ENCODE measurements at regions not wholly inside any gene's neighbourhood (a gene's known extent, or its start where the extent isn't known, plus 50 kb on each side); places are given as distances from the start of the nearest gene placed in this dataset.

DNA sequence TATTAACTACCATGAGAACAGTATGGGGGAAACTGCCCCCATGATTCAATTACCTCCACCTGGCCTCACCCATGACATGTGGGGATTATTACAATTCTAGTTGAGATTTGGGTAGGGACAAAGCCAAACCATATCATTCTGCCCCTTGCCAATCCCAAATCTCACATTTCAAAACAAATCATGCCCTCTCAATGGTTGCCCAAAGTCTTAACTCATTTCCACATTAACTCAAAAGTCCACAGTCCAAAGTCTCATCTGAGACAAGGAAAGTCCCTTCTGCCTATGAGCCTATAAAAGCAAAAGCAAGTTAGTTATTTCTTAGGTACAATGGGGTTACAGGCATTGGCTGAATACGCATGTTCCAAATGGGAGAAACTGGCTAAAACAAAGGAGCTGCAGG lies 180.7 kb upstream of the CDH12 start:
- Histone ChIP-seq H3K4me3 (ENCODE audit: low read depth, low read length) (no peak overlapping the region), H3K9me3 (no peaks in the 10 kb centered on the region), H3K27me3 (replicated peaks; ENCODE audit: control insufficient read depth, insufficient read depth, low read length) (no peaks in the 10 kb centered on the region), H3K4me1 (no peaks in the 10 kb centered on the region), H3K36me3 (ENCODE audit: control insufficient read depth, insufficient read depth, low read length) (no peaks in the 10 kb centered on the region)
- Mint-ChIP-seq H3K27ac (ENCODE audit: unreplicated experiment) (no peak overlapping the region), H3K4me3 (ENCODE audit: unreplicated experiment) (no peak overlapping the region), H3K36me3 (ENCODE audit: insufficient read depth, unreplicated experiment) (no peaks in the 10 kb centered on the region), H3K4me1 (ENCODE audit: low read depth, unreplicated experiment) (no peaks in the 10 kb centered on the region), H3K27me3 (ENCODE audit: insufficient read depth, unreplicated experiment) (no peaks in the 10 kb centered on the region), H3K9me3 (ENCODE audit: unreplicated experiment) (peaks cover 9% of the 10 kb centered on the region)
- CTCF ChIA-PET = no interaction called here
- no peak for TF ChIP-seq CTCF (IDR thresholded peaks at IDR 0.05; ENCODE audit: insufficient read depth in 1 of 2, low read depth in 1 of 2, low read length in 1 of 2, severe bottlenecking in 1 of 2, unreplicated experiment in 1 of 2)
- POLR2A ChIA-PET = no interaction called here
- intact Hi-C loops (cut with micrococcal nuclease; ENCODE audit: unreplicated experiment) = no loop called here
- DNase-seq = no peak
- no TSS peak for BruUV-seq (replicated peaks)

DNA sequence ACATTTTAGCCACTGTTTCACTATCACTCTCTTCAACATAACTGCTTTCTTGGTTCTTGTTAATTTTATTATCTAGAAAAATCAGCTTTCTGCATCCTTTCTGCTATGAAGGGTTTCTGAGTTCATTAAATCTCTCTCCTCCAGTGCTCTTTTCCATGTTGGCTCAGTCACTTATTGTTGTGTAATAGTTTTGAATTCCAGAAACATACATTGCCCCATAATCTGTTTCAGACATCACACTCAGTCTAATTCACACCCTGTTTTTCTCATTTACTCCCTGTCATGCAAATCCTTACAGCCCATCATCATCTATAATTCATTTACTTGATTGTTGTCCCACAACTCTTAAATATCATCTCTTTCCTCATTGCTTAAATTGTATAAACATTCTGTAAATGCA lies 176.1 kb upstream of the CDH12 start:
- no peak overlapping the region for H3K4me3 Mint-ChIP-seq (ENCODE audit: unreplicated experiment)
- CTCF ChIA-PET = interaction anchor here (0.6 kb wide), 1 partner anchor 900 kb away, joined by 3 read pairs; no protein-coding TSS in a partner anchor
- H3K9me3 Mint-ChIP-seq (ENCODE audit: unreplicated experiment) = no peaks in the 10 kb centered on the region

GRCh38 chr5:23028445-23029021 lies 175.4 kb upstream of the CDH12 start:
- no peak overlapping the region for H3K27ac Mint-ChIP-seq (ENCODE audit: unreplicated experiment)
- no peaks in the 10 kb centered on the region for H3K36me3 Mint-ChIP-seq (ENCODE audit: insufficient read depth, unreplicated experiment)
- no peaks in the 10 kb centered on the region for H3K4me1 ChIP-seq
- no peaks in the 10 kb centered on the region for H3K27me3 Mint-ChIP-seq (ENCODE audit: insufficient read depth, unreplicated experiment)
- no peaks in the 10 kb centered on the region for H3K9me3 Mint-ChIP-seq (ENCODE audit: unreplicated experiment)
- no peaks in the 10 kb centered on the region for H3K27me3 ChIP-seq (replicated peaks; ENCODE audit: control insufficient read depth, insufficient read depth, low read length)
- intact Hi-C loops (cut with micrococcal nuclease; ENCODE audit: unreplicated experiment) = no loop called here
- ChIA-PET CTCF (no interaction called here), POLR2A (no interaction called here)
- no peak for DNase-seq
- H3K4me3 ChIP-seq (ENCODE audit: low read depth, low read length) = no peak overlapping the region
- no peak overlapping the region for H3K4me3 Mint-ChIP-seq (ENCODE audit: unreplicated experiment)
- H3K36me3 ChIP-seq (ENCODE audit: control insufficient read depth, insufficient read depth, low read length) = no peaks in the 10 kb centered on the region
- BruUV-seq (replicated peaks) = no TSS peak
- H3K9me3 ChIP-seq = no peaks in the 10 kb centered on the region
- TF ChIP-seq CTCF (IDR thresholded peaks at IDR 0.05; ENCODE audit: insufficient read depth in 1 of 2, low read depth in 1 of 2, low read length in 1 of 2, severe bottlenecking in 1 of 2, unreplicated experiment in 1 of 2) = no peak
- no peaks in the 10 kb centered on the region for H3K4me1 Mint-ChIP-seq (ENCODE audit: low read depth, unreplicated experiment)

More for the DNA sequence above, 176.1 kb upstream of the CDH12 start:
- H3K4me1 Mint-ChIP-seq (ENCODE audit: low read depth, unreplicated experiment) = no peaks in the 10 kb centered on the region
- no peak overlapping the region for H3K27ac Mint-ChIP-seq (ENCODE audit: unreplicated experiment)
- H3K9me3 ChIP-seq = no peaks in the 10 kb centered on the region
- no TSS peak for BruUV-seq (replicated peaks)
- no peak overlapping the region for H3K4me3 ChIP-seq (ENCODE audit: low read depth, low read length)
- H3K36me3 ChIP-seq (ENCODE audit: control insufficient read depth, insufficient read depth, low read length) = no peaks in the 10 kb centered on the region
- no peaks in the 10 kb centered on the region for H3K36me3 Mint-ChIP-seq (ENCODE audit: insufficient read depth, unreplicated experiment)
- no peaks in the 10 kb centered on the region for H3K27me3 ChIP-seq (replicated peaks; ENCODE audit: control insufficient read depth, insufficient read depth, low read length)
- TF ChIP-seq CTCF (IDR thresholded peaks at IDR 0.05; ENCODE audit: insufficient read depth in 1 of 2, low read depth in 1 of 2, low read length in 1 of 2, severe bottlenecking in 1 of 2, unreplicated experiment in 1 of 2) = no peak
- no peaks in the 10 kb centered on the region for H3K4me1 ChIP-seq
- DNase-seq = no peak
- no peaks in the 10 kb centered on the region for H3K27me3 Mint-ChIP-seq (ENCODE audit: insufficient read depth, unreplicated experiment)
- intact Hi-C loops (cut with micrococcal nuclease; ENCODE audit: unreplicated experiment) = no loop called here
- POLR2A ChIA-PET = no interaction called here

Data from Caco-2 (cell line).